T-helper 2 cell (primary cell): ENCODE measurements at regions not wholly inside any gene's neighbourhood (a gene's known extent, or its start where the extent isn't known, plus 50 kb on each side); places are given as distances from the start of the nearest gene placed in this dataset.
"Not testable (repeated sequence)": the region's sequence is repeated elsewhere in the genome, so short reads cannot be mapped to it uniquely, and the experiment has no call there.

ENCODE experiments used
- DNase-seq, 5 experiments: peaks; one replicate each; pipeline versions ENCODE4 v3.0.0 to v3.0.0-alpha.2; 2012 to 2022

- no peak for DNase-seq
Observed at GRCh38 chr1:60949154-60949825, 133.1 kb upstream of the NFIA start.

- DNase-seq: no peak
Observed at GRCh38 chr1:60948486-60948885, 133.9 kb upstream of the NFIA start.

- no peak for DNase-seq
Observed at GRCh38 chr1:60947367-60947766, 135.0 kb upstream of the NFIA start.

- no peak for DNase-seq
Observed at GRCh38 chr1:60942896-60943638, 139.3 kb upstream of the NFIA start.

- DNase-seq: no peak
Observed at GRCh38 chr1:60942291-60942690, 140.1 kb upstream of the NFIA start.

GRCh38 chr1:60940685-60941084 is 141.7 kb upstream of the NFIA start:
- not testable (repeated sequence) for DNase-seq

- no peak for DNase-seq
Observed at GRCh38 chr1:60937720-60938119, 144.6 kb upstream of the NFIA start.

- DNase-seq: no peak
Observed at GRCh38 chr1:60936591-60937342, 145.6 kb upstream of the NFIA start.

GRCh38 chr1:60936163-60936562 is 146.2 kb upstream of the NFIA start:
- no peak for DNase-seq

GRCh38 chr1:60935599-60936110 is 146.7 kb upstream of the NFIA start:
- no peak for DNase-seq

- no peak for DNase-seq
Observed at GRCh38 chr1:60930130-60930529, 152.2 kb upstream of the NFIA start.

- no peak for DNase-seq
Observed at GRCh38 chr1:60924964-60925798, 157.2 kb upstream of the NFIA start.

- DNase-seq: no peak
Observed at GRCh38 chr1:60924165-60924564, 158.2 kb upstream of the NFIA start.

GRCh38 chr1:60923389-60924087 is 158.8 kb upstream of the NFIA start:
- DNase-seq: no peak

GRCh38 chr1:60922304-60922703 is 160.1 kb upstream of the NFIA start:
- no peak for DNase-seq

GRCh38 chr1:60921175-60921574 is 161.2 kb upstream of the NFIA start:
- no peak for DNase-seq

GRCh38 chr1:60920561-60920960 is 161.8 kb upstream of the NFIA start:
- no peak for DNase-seq

- DNase-seq: no peak
Observed at GRCh38 chr1:60918867-60919266, 163.5 kb upstream of the NFIA start.

GRCh38 chr1:60916906-60917305 is 165.5 kb upstream of the NFIA start:
- DNase-seq: no peak

- no peak for DNase-seq
Observed at GRCh38 chr1:60916199-60916598, 166.2 kb upstream of the NFIA start.

GRCh38 chr1:60915441-60915840 is 166.9 kb upstream of the NFIA start:
- no peak for DNase-seq

GRCh38 chr1:60914982-60915381 is 167.4 kb upstream of the NFIA start:
- DNase-seq: no peak
